Keratinocyte (primary cell): ENCODE measurements at regions not wholly inside any gene's neighbourhood (a gene's known extent, or its start where the extent isn't known, plus 50 kb on each side); places are given as distances from the start of the nearest gene placed in this dataset.

ENCODE experiments used
- EZH2 ChIP-seq: IDR thresholded peaks from one replicate; pipeline ENCODE4 v1.6.1; 2012; ENCODE audit warnings: inconsistent platforms, mild to moderate bottlenecking, low read length, moderate library complexity
- TF ChIP-seq, protein P1 (sequence below), 3 experiments: IDR thresholded peaks in 1 of 3; conservative IDR thresholded peaks in 1 of 3; optimal IDR thresholded peaks in 1 of 3; 2 replicates in 2 of 3; 3 replicates in 1 of 3; pipeline versions ENCODE3 to v1.5.1; 2011; ENCODE audit warnings: low read length in 3 of 3, mild to moderate bottlenecking in 3 of 3, moderate library complexity in 2 of 3, control low read depth in 1 of 3, inconsistent platforms in 1 of 3; ENCODE audit not compliant: insufficient read depth in 2 of 3; ENCODE audit errors: extremely low read depth in 1 of 3

GRCh38 chr16:61480250-61480649 is 556.0 kb downstream of the CDH8 start:
- TF ChIP-seq, protein P1, sequence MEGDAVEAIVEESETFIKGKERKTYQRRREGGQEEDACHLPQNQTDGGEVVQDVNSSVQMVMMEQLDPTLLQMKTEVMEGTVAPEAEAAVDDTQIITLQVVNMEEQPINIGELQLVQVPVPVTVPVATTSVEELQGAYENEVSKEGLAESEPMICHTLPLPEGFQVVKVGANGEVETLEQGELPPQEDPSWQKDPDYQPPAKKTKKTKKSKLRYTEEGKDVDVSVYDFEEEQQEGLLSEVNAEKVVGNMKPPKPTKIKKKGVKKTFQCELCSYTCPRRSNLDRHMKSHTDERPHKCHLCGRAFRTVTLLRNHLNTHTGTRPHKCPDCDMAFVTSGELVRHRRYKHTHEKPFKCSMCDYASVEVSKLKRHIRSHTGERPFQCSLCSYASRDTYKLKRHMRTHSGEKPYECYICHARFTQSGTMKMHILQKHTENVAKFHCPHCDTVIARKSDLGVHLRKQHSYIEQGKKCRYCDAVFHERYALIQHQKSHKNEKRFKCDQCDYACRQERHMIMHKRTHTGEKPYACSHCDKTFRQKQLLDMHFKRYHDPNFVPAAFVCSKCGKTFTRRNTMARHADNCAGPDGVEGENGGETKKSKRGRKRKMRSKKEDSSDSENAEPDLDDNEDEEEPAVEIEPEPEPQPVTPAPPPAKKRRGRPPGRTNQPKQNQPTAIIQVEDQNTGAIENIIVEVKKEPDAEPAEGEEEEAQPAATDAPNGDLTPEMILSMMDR (optimal IDR thresholded peaks at IDR 0.05 in 1 of 3, IDR thresholded peaks at IDR 0.05 in 1 of 3, conservative IDR thresholded peaks at IDR 0.05 in 1 of 3; ENCODE audit: extremely low read depth in 1 of 3, insufficient read depth in 2 of 3, low read length in 3 of 3): no peak
- TF ChIP-seq EZH2: no peak
